Neural progenitor cell (in vitro differentiated cells): ENCODE measurements at regions not wholly inside any gene's neighbourhood (a gene's known extent, or its start where the extent isn't known, plus 50 kb on each side); places are given as distances from the start of the nearest gene placed in this dataset.

Source experiments
- DNase-seq: peaks from one replicate; pipeline ENCODE4 v3.0.0-alpha.2; 2016; ENCODE audit warnings: low spot score
- H2AFZ ChIP-seq: fragments of 200-600 bp; sonication (generic); replicated peaks from 2 replicates; pipeline ENCODE4 v1.6.1; 2016; ENCODE audit warnings: antibody characterized with exemption
- H3F3A ChIP-seq: fragments of 200-600 bp; sonication (generic); 2 replicates; pipeline ENCODE4 v1.6.1; 2016; ENCODE audit warnings: antibody characterized with exemption, low read depth
- H3K27ac ChIP-seq: fragments of 200-600 bp; sonication (generic); 2 replicates; pipeline ENCODE4 v1.5.1; 2016; ENCODE audit warnings: mild to moderate bottlenecking
- H3K27me3 ChIP-seq: fragments of 200-600 bp; sonication (generic); 2 replicates; pipeline ENCODE4 v1.6.1; 2016; ENCODE audit warnings: mild to moderate bottlenecking, moderate library complexity
- H3K36me3 ChIP-seq: fragments of 200-600 bp; sonication (generic); 2 replicates; pipeline ENCODE4 v1.5.1; 2016
- H3K4me1 ChIP-seq: fragments of 200-600 bp; sonication (generic); 2 replicates; pipeline ENCODE4 v1.6.1; 2016; ENCODE audit warnings: mixed run types
- H3K4me2 ChIP-seq: fragments of 200-600 bp; sonication (generic); 2 replicates; pipeline ENCODE4 v1.6.1; 2016
- H3K4me3 ChIP-seq: fragments of 200-600 bp; sonication (generic); 2 replicates; pipeline ENCODE4 v1.5.1; 2016
- H3K79me2 ChIP-seq: fragments of 200-600 bp; sonication (generic); 2 replicates; pipeline ENCODE4 v1.6.1; 2016; ENCODE audit warnings: low read depth
- H3K9ac ChIP-seq: fragments of 200-600 bp; sonication (generic); 2 replicates; pipeline ENCODE4 v1.6.1; 2016
- H3K9me3 ChIP-seq: fragments of 200-600 bp; sonication (generic); 2 replicates; pipeline ENCODE4 v1.5.1; 2016; ENCODE audit warnings: low read depth
- H4K20me1 ChIP-seq: fragments of 200-600 bp; sonication (generic); 2 replicates; pipeline ENCODE4 v1.6.1; 2016; ENCODE audit warnings: low read depth
- H3K27ac Mint-ChIP-seq: 3 replicates; pipeline ENCODE4 v1.8.0; 2021; ENCODE audit warnings: mixed read lengths
- H3K27me3 Mint-ChIP-seq: 2 replicates; pipeline ENCODE4 v1.8.0; 2022; ENCODE audit warnings: low read depth, mild to moderate bottlenecking, inconsistent platforms, moderate library complexity, mixed read lengths; ENCODE audit not compliant: insufficient read depth
- H3K36me3 Mint-ChIP-seq: 3 replicates; pipeline ENCODE4 v1.8.0; 2021; ENCODE audit warnings: mixed read lengths
- H3K4me1 Mint-ChIP-seq: 3 replicates; pipeline ENCODE4 v1.8.0; 2021; ENCODE audit warnings: mixed read lengths
- H3K4me3 Mint-ChIP-seq: 3 replicates; pipeline ENCODE4 v1.8.0; 2021; ENCODE audit warnings: mild to moderate bottlenecking, moderate library complexity, mixed read lengths
- H3K9me3 Mint-ChIP-seq: 3 replicates; pipeline ENCODE4 v1.8.0; 2020; ENCODE audit warnings: mixed read lengths
- EZH2 ChIP-seq: fragments of 200-600 bp; sonication (generic); IDR thresholded peaks from 2 replicates; pipeline ENCODE4 v1.6.1; 2017; ENCODE audit warnings: antibody characterized with exemption, mild to moderate bottlenecking, moderate library complexity
- EZH2phosphoT487 ChIP-seq: fragments of 200-600 bp; sonication (generic); IDR thresholded peaks from 2 replicates; pipeline ENCODE4 v1.6.1; 2017; ENCODE audit warnings: antibody characterized with exemption
- TF ChIP-seq, protein P1 (sequence below): fragments of 200-600 bp; sonication (generic); IDR thresholded peaks from 2 replicates; pipeline ENCODE4 v1.5.1; 2017; ENCODE audit warnings: antibody characterized with exemption, mild to moderate bottlenecking

DNA sequence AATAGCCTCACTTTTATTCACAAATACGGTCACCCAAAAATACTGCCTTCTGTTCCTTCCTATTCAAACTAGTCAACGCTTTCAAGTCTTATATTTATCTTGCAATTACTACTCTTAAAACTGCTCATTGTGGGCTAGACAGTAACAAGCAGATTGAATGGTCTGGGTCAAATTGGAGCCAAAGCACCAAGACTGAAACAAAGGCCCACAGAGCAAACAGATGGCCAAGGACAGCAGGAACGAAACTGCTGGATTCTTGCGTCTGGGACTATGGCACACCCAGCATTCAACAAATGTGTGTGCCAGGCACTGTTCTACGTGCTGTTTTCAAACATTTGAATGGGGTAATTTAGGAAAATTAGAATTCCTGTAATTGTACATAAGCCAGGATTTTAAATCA, 250.1 kb upstream of the PSMD7 start:
- peaks cover 6% of the 10 kb centered on the region for H3K4me1 Mint-ChIP-seq
- H3K27me3 ChIP-seq = no peaks in the 10 kb centered on the region
- H3K27ac ChIP-seq = no peak overlapping the region
- no peak overlapping the region for H3K27ac Mint-ChIP-seq
- no peaks in the 10 kb centered on the region for H3K36me3 ChIP-seq
- H3K9me3 Mint-ChIP-seq = peaks cover 2% of the 10 kb centered on the region
- no peak overlapping the region for H3K4me3 ChIP-seq
- H4K20me1 ChIP-seq = no peaks in the 10 kb centered on the region
- no peaks in the 10 kb centered on the region for H3K36me3 Mint-ChIP-seq
- no peaks in the 10 kb centered on the region for H3K9me3 ChIP-seq
- no peaks in the 10 kb centered on the region for H3K79me2 ChIP-seq
- no peaks in the 10 kb centered on the region for H3K4me1 ChIP-seq
- TF ChIP-seq EZH2phosphoT487 (no peak), EZH2 (no peak)
- TF ChIP-seq, protein P1, sequence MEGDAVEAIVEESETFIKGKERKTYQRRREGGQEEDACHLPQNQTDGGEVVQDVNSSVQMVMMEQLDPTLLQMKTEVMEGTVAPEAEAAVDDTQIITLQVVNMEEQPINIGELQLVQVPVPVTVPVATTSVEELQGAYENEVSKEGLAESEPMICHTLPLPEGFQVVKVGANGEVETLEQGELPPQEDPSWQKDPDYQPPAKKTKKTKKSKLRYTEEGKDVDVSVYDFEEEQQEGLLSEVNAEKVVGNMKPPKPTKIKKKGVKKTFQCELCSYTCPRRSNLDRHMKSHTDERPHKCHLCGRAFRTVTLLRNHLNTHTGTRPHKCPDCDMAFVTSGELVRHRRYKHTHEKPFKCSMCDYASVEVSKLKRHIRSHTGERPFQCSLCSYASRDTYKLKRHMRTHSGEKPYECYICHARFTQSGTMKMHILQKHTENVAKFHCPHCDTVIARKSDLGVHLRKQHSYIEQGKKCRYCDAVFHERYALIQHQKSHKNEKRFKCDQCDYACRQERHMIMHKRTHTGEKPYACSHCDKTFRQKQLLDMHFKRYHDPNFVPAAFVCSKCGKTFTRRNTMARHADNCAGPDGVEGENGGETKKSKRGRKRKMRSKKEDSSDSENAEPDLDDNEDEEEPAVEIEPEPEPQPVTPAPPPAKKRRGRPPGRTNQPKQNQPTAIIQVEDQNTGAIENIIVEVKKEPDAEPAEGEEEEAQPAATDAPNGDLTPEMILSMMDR = no peak
- no peak overlapping the region for H3K4me3 Mint-ChIP-seq
- no peaks in the 10 kb centered on the region for H3F3A ChIP-seq
- no peak overlapping the region for H2AFZ ChIP-seq
- H3K27me3 Mint-ChIP-seq = no peaks in the 10 kb centered on the region
- DNase-seq = no peak
- no peak overlapping the region for H3K4me2 ChIP-seq
- H3K9ac ChIP-seq = no peak overlapping the region

DNA sequence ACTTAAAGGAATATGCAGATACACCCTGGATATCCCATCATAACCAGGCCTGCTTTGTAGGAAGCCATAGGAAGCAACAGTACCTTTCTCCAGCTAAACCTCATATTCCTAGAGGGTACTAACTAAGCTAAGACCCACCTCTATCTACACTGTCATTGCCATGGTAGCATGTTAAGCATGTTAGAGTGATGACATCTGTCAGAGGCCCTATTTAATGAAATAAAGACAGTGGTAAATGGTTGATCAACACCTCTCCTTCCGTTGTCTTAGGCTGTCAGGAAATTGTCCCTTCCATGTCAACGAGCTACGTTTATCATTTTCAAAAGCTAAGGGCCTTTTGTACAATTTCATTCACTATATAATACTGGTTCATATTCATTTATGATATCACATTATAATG, 251.1 kb upstream of the PSMD7 start:
- Histone ChIP-seq H3K27ac (no peak overlapping the region), H3K4me1 (no peaks in the 10 kb centered on the region), H3K4me3 (no peak overlapping the region), H3K36me3 (no peaks in the 10 kb centered on the region), H3F3A (no peaks in the 10 kb centered on the region), H3K79me2 (no peaks in the 10 kb centered on the region), H3K27me3 (no peaks in the 10 kb centered on the region), H2AFZ (no peak overlapping the region), H4K20me1 (no peaks in the 10 kb centered on the region), H3K9ac (no peak overlapping the region), H3K9me3 (no peaks in the 10 kb centered on the region), H3K4me2 (no peak overlapping the region)
- DNase-seq = no peak
- Mint-ChIP-seq H3K9me3 (peaks cover 2% of the 10 kb centered on the region), H3K27ac (no peak overlapping the region), H3K4me3 (no peak overlapping the region), H3K4me1 (peaks cover 6% of the 10 kb centered on the region), H3K27me3 (no peaks in the 10 kb centered on the region), H3K36me3 (no peaks in the 10 kb centered on the region)
- TF ChIP-seq, protein P1 = no peak
- TF ChIP-seq EZH2phosphoT487 (no peak), EZH2 (no peak)

DNA sequence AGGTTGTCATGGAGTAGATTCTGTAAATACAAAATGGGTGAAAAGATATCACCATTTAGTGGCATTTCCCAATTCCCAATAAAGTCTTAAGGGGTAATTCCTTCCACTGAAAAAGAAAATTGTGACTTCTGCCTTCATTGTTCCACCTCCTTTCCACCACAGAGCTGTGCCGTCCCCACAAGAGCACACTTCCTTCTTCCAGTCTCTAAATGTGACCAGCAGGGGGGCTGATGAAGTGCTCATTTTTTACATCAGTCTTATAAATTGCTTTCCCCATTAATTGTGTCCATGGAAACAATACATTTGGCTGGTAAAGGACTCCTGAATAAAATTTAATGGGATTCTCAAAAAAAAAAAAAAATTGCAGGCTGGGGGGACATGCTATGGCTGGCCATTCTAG, 260.8 kb upstream of the PSMD7 start:
- Histone ChIP-seq H3K27ac (no peak overlapping the region), H3F3A (peaks cover 10% of the 10 kb centered on the region), H2AFZ (no peak overlapping the region), H3K4me2 (no peak overlapping the region), H3K4me3 (no peak overlapping the region), H3K9me3 (no peaks in the 10 kb centered on the region), H3K27me3 (no peaks in the 10 kb centered on the region), H3K36me3 (no peaks in the 10 kb centered on the region), H3K79me2 (no peaks in the 10 kb centered on the region), H4K20me1 (no peaks in the 10 kb centered on the region), H3K4me1 (peaks cover 53% of the 10 kb centered on the region), H3K9ac (no peak overlapping the region)
- no peaks in the 10 kb centered on the region for H3K36me3 Mint-ChIP-seq
- TF ChIP-seq EZH2 (no peak), EZH2phosphoT487 (no peak)
- TF ChIP-seq, protein P1 = peak; percentile 44
- peaks cover 53% of the 10 kb centered on the region for H3K4me1 Mint-ChIP-seq
- H3K27ac Mint-ChIP-seq = no peak overlapping the region
- no peaks in the 10 kb centered on the region for H3K27me3 Mint-ChIP-seq
- no peak overlapping the region for H3K4me3 Mint-ChIP-seq
- DNase-seq = peak; percentile 52
- no peaks in the 10 kb centered on the region for H3K9me3 Mint-ChIP-seq
